WTC11 (cell line): ENCODE measurements at regions not wholly inside any gene's neighbourhood (a gene's known extent, or its start where the extent isn't known, plus 50 kb on each side); places are given as distances from the start of the nearest gene placed in this dataset.
A peak's percentile ranks its signal among the peaks of the same experiment; 100 is the strongest.

Source experiments
- ATAC-seq: fragments of 200-7000 bp; cut with Tn5 transposase; 2 replicates; pipeline ENCODE4 v1.10.0; 2021; ENCODE audit warnings: mild to moderate bottlenecking, moderate library complexity
- CTCF ChIA-PET: fragments of 300-600 bp; sonication (Branson Sonifier 250); formaldehyde crosslinking; loops from one replicate; lab custom pipeline; 2021; ENCODE audit warnings: antibody characterized with exemption; lab: Charles Lee
- POLR2A ChIA-PET: fragments of 350-600 bp; sonication (Branson Sonifier 250); formaldehyde crosslinking; loops from one replicate; lab custom pipeline; 2021; ENCODE audit warnings: antibody characterized with exemption; lab: Charles Lee
- DNase-seq: peaks from one replicate; pipeline ENCODE4 v3.0.0; 2021; ENCODE audit warnings: low spot score
- H3K27ac Mint-ChIP-seq: 2 replicates; pipeline ENCODE4 v1.8.0; 2021; ENCODE audit warnings: mixed read lengths
- H3K27me3 Mint-ChIP-seq: 2 replicates; pipeline ENCODE4 v1.8.0; 2021; ENCODE audit warnings: low read depth, mild to moderate bottlenecking, moderate library complexity, mixed read lengths
- H3K36me3 Mint-ChIP-seq: 2 replicates; pipeline ENCODE4 v1.8.0; 2021; ENCODE audit warnings: mixed read lengths
- H3K4me1 Mint-ChIP-seq: 2 replicates; pipeline ENCODE4 v1.8.0; 2022; ENCODE audit warnings: mixed read lengths
- H3K4me3 Mint-ChIP-seq: 2 replicates; pipeline ENCODE4 v1.8.0; 2021; ENCODE audit warnings: mild to moderate bottlenecking, moderate library complexity, mixed read lengths
- H3K9me3 Mint-ChIP-seq: 2 replicates; pipeline ENCODE4 v1.8.0; 2021; ENCODE audit warnings: mixed read lengths
- ARID4B ChIP-seq: sonication (generic); formaldehyde crosslinking; IDR thresholded peaks from 2 replicates; pipeline ENCODE4 v1.8.0; 2023; ENCODE audit warnings: missing genetic modification reagents, mild to moderate bottlenecking, borderline replicate concordance
- CREM ChIP-seq: sonication (generic); formaldehyde crosslinking; IDR thresholded peaks from 2 replicates; pipeline ENCODE4 v1.8.1; 2022; ENCODE audit warnings: mild to moderate bottlenecking, missing genetic modification reagents, moderate library complexity
- ELF4 ChIP-seq: sonication (generic); formaldehyde crosslinking; IDR thresholded peaks from 2 replicates; pipeline ENCODE4 v1.8.1; 2022; ENCODE audit warnings: low read depth, mild to moderate bottlenecking, moderate library complexity, missing genetic modification reagents
- FOXK1 ChIP-seq: sonication (generic); formaldehyde crosslinking; IDR thresholded peaks from 2 replicates; pipeline ENCODE4 v1.8.0; 2022; ENCODE audit warnings: mild to moderate bottlenecking, moderate library complexity, missing genetic modification reagents
- GRHL2 ChIP-seq: fragments of 250-450 bp; sonication (Bioruptor Pico); IDR thresholded peaks from 2 replicates; pipeline ENCODE4 v1.8.0; 2022; ENCODE audit warnings: mild to moderate bottlenecking, moderate library complexity; ENCODE audit not compliant: insufficient replicate concordance, severe bottlenecking
- HMGA2 ChIP-seq: fragments of 250-450 bp; sonication (Bioruptor Pico); IDR thresholded peaks from 2 replicates; pipeline ENCODE4 v1.4.0; 2021; ENCODE audit warnings: mild to moderate bottlenecking, moderate library complexity
- MLX ChIP-seq: sonication (generic); formaldehyde crosslinking; IDR thresholded peaks from 2 replicates; pipeline ENCODE4 v1.8.1; 2023; ENCODE audit warnings: mild to moderate bottlenecking, missing genetic modification reagents, moderate library complexity
- NR1H2 ChIP-seq: sonication (generic); formaldehyde crosslinking; IDR thresholded peaks from 2 replicates; pipeline ENCODE4 v1.9.0; 2021; ENCODE audit warnings: mild to moderate bottlenecking, moderate library complexity, missing genetic modification reagents
- PREB ChIP-seq: sonication (generic); formaldehyde crosslinking; IDR thresholded peaks from 2 replicates; pipeline ENCODE4 v1.8.1; 2022; ENCODE audit warnings: mild to moderate bottlenecking, missing genetic modification reagents, moderate library complexity, borderline replicate concordance
- SP1 ChIP-seq: sonication (generic); formaldehyde crosslinking; conservative IDR thresholded peaks from 2 replicates; pipeline ENCODE4 v1.8.1; 2022; ENCODE audit warnings: missing genetic modification reagents
- TEAD1 ChIP-seq: sonication (generic); formaldehyde crosslinking; IDR thresholded peaks from 2 replicates; pipeline ENCODE4 v1.8.0; 2022; ENCODE audit warnings: mild to moderate bottlenecking, missing genetic modification reagents
- ZNF138 ChIP-seq: sonication (generic); formaldehyde crosslinking; conservative IDR thresholded peaks from 2 replicates; pipeline ENCODE4 v1.8.1; 2022; ENCODE audit warnings: mild to moderate bottlenecking, moderate library complexity, missing genetic modification reagents
- ZNF512 ChIP-seq: sonication (generic); formaldehyde crosslinking; IDR thresholded peaks from 2 replicates; pipeline ENCODE4 v1.8.1; 2022; ENCODE audit warnings: missing genetic modification reagents, borderline replicate concordance
- TF ChIP-seq, protein P1 (sequence below): sonication (generic); formaldehyde crosslinking; IDR thresholded peaks from 2 replicates; pipeline ENCODE4 v1.8.0; 2022; ENCODE audit warnings: mild to moderate bottlenecking, missing genetic modification reagents
- TF ChIP-seq, protein P2 (sequence below): fragments of 250-450 bp; sonication (Bioruptor Pico); IDR thresholded peaks from 2 replicates; pipeline ENCODE4 v1.8.0; 2021; ENCODE audit warnings: mild to moderate bottlenecking
- TF ChIP-seq, protein P3 (sequence below): sonication (generic); formaldehyde crosslinking; IDR thresholded peaks from 2 replicates; pipeline ENCODE4 v1.8.1; 2022; ENCODE audit warnings: low read depth, missing genetic modification reagents, borderline replicate concordance

- ATAC-seq = no peak; the same call in 1 of the 2 replicates
- H3K27ac Mint-ChIP-seq = no peak overlapping the region
- no peak overlapping the region for H3K4me3 Mint-ChIP-seq
- ChIA-PET POLR2A (interaction anchor here (1.2 kb wide), 1 partner anchor 15 kb away, joined by 4 read pairs; no protein-coding TSS in a partner anchor), CTCF (no interaction called here)
- peaks cover 36% of the 10 kb centered on the region for H3K4me1 Mint-ChIP-seq
- peaks cover 9% of the 10 kb centered on the region; the same call in 1 of the 2 replicates for H3K9me3 Mint-ChIP-seq
- H3K27me3 Mint-ChIP-seq = no peaks in the 10 kb centered on the region
- peaks cover 9% of the 10 kb centered on the region for H3K36me3 Mint-ChIP-seq
- TF ChIP-seq ZNF512 (CRISPR knock-in tag) (no peak), PREB (CRISPR knock-in tag) (no peak), ARID4B (no peak), CREM (CRISPR knock-in tag) (no peak), MLX (CRISPR knock-in tag) (no peak), SP1 (CRISPR knock-in tag) (no peak), FOXK1 (CRISPR knock-in tag) (no peak), NR1H2 (CRISPR knock-in tag) (no peak), TEAD1 (CRISPR knock-in tag) (no peak)
- TF ChIP-seq, protein P1, sequence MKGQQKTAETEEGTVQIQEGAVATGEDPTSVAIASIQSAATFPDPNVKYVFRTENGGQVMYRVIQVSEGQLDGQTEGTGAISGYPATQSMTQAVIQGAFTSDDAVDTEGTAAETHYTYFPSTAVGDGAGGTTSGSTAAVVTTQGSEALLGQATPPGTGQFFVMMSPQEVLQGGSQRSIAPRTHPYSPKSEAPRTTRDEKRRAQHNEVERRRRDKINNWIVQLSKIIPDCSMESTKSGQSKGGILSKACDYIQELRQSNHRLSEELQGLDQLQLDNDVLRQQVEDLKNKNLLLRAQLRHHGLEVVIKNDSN (CRISPR knock-in tag) = no peak
- TF ChIP-seq, protein P2, sequence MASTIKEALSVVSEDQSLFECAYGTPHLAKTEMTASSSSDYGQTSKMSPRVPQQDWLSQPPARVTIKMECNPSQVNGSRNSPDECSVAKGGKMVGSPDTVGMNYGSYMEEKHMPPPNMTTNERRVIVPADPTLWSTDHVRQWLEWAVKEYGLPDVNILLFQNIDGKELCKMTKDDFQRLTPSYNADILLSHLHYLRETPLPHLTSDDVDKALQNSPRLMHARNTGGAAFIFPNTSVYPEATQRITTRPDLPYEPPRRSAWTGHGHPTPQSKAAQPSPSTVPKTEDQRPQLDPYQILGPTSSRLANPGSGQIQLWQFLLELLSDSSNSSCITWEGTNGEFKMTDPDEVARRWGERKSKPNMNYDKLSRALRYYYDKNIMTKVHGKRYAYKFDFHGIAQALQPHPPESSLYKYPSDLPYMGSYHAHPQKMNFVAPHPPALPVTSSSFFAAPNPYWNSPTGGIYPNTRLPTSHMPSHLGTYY (CRISPR knock-in tag) = no peak
- TF ChIP-seq, all 79 proteins: peak for 0
- DNase-seq = no peak
These were observed 865.3 kb upstream of the GJE1 start for GRCh38 chr6:141267420-141267819.

DNA sequence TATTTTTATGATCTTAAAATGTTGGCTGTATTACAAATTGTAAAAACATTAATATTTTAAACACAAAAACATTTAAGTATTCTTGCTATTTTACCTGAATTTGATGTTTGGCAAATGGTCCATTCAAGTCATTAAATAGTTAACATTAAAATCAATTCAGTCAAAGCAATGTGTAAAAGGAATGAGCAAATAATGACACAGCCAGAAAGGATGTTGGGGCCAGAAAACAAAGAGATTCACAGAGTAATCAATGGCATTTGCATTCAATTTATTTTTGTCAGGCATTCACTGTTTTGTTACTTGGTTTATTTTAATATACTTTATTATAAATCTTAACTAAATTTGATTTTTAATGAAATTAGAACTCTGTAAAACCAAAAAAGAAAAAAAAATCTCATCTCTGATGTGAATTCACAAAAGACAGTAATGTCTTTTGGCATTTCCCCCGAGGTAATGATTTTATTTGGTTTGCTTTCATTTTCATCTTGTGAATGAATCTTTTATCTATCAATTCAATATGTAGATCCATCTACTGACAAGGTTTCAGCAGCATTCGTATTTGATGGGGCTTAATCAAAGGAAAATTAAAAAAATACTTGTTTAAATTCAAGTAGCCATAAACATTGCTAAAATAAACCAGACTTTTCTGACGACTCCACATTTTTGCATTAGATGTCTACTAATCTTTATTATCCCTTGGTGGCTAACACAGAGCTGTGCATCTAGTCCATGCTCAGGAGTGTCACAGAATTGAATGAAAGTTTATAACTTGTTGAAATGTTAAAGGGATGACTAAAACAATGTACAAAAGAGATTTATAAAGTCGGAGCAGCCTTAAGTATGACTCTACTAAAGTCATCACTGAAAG, 866.7 kb upstream of the GJE1 start:
- ATAC-seq = no peak
- no peak for DNase-seq
- POLR2A ChIA-PET = no interaction called here
- H3K27ac Mint-ChIP-seq = peak overlapping the region; percentile 84; the same call in 1 of the 2 replicates
- H3K27me3 Mint-ChIP-seq = no peaks in the 10 kb centered on the region
- H3K4me3 Mint-ChIP-seq = no peak overlapping the region
- H3K4me1 Mint-ChIP-seq = peaks cover 36% of the 10 kb centered on the region
- H3K36me3 Mint-ChIP-seq = peaks cover 9% of the 10 kb centered on the region
- CTCF ChIA-PET = no interaction called here
- H3K9me3 Mint-ChIP-seq = peaks cover 9% of the 10 kb centered on the region; the same call in 1 of the 2 replicates
- TF ChIP-seq ARID4B (no peak), ZNF138 (CRISPR knock-in tag) (no peak), GRHL2 (CRISPR knock-in tag) (no peak), ELF4 (CRISPR knock-in tag) (no peak), HMGA2 (no peak)
- TF ChIP-seq, protein P3, sequence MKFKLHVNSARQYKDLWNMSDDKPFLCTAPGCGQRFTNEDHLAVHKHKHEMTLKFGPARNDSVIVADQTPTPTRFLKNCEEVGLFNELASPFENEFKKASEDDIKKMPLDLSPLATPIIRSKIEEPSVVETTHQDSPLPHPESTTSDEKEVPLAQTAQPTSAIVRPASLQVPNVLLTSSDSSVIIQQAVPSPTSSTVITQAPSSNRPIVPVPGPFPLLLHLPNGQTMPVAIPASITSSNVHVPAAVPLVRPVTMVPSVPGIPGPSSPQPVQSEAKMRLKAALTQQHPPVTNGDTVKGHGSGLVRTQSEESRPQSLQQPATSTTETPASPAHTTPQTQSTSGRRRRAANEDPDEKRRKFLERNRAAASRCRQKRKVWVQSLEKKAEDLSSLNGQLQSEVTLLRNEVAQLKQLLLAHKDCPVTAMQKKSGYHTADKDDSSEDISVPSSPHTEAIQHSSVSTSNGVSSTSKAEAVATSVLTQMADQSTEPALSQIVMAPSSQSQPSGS = no peak
